PC-3 (cell line): ENCODE measurements at regions not wholly inside any gene's neighbourhood (a gene's known extent, or its start where the extent isn't known, plus 50 kb on each side); places are given as distances from the start of the nearest gene placed in this dataset.
"Not testable (repeated sequence)": the region's sequence is repeated elsewhere in the genome, so short reads cannot be mapped to it uniquely, and the experiment has no call there.

Source experiments
- ATAC-seq: fragments of 200-7000 bp; cut with Tn5 transposase; 2 replicates; pipeline ENCODE4 v1.9.1; 2020; ENCODE audit warnings: mild to moderate bottlenecking, moderate library complexity
- BruUV-seq: library from RNA; stranded (reverse); fragments of 400-500 nt; replicated peaks from 2 replicates; lab custom pipeline; 2021; lab: Mats Ljungman, UMichigan
- CTCF ChIA-PET: fragments of 300-600 bp; sonication (Branson Sonifier 250); formaldehyde crosslinking; loops from one replicate; lab custom pipeline; 2022; ENCODE audit warnings: antibody characterized with exemption; lab: Charles Lee
- POLR2A ChIA-PET: fragments of 300-600 bp; sonication (Branson Sonifier 250); formaldehyde crosslinking; loops from one replicate; lab custom pipeline; 2022; ENCODE audit warnings: antibody characterized with exemption; ENCODE audit not compliant: unreplicated experiment; lab: Charles Lee
- DNase-seq: peaks from one replicate; pipeline ENCODE4 v3.0.0-alpha.2; 2015
- H2AFZ ChIP-seq: fragments of 300-600 bp; sonication (generic); 2 replicates; pipeline ENCODE4 v1.6.0; 2016; ENCODE audit warnings: antibody characterized with exemption, low read length
- H3F3A ChIP-seq: fragments of 300-600 bp; sonication (generic); one replicate; pipeline ENCODE4 v1.6.0; 2017; ENCODE audit warnings: antibody characterized with exemption, low read length, control low read depth, mild to moderate bottlenecking; ENCODE audit not compliant: unreplicated experiment
- H3K27ac ChIP-seq: fragments of 300-600 bp; sonication (generic); 2 replicates; pipeline ENCODE4 v1.5.1; 2016; ENCODE audit warnings: mild to moderate bottlenecking, low read length
- H3K27me3 ChIP-seq: fragments of 300-600 bp; sonication (generic); 2 replicates; pipeline ENCODE4 v1.6.1; 2016; ENCODE audit warnings: low read length, mixed read lengths
- H3K36me3 ChIP-seq: fragments of 300-600 bp; sonication (generic); 2 replicates; pipeline ENCODE4 v1.6.1; 2016; ENCODE audit warnings: low read depth, mixed run types, low read length, mixed read lengths
- H3K4me1 ChIP-seq: fragments of 300-600 bp; sonication (generic); 2 replicates; pipeline ENCODE4 v1.5.1; 2016; ENCODE audit warnings: low read length; ENCODE audit not compliant: insufficient read depth
- H3K4me2 ChIP-seq: fragments of 300-600 bp; sonication (generic); 2 replicates; pipeline ENCODE4 v1.6.0; 2016; ENCODE audit warnings: low read length
- H3K4me3 ChIP-seq: fragments of 300-600 bp; sonication (generic); 2 replicates; pipeline ENCODE4 v1.5.1; 2016; ENCODE audit warnings: mild to moderate bottlenecking, low read length, mixed read lengths
- H3K79me2 ChIP-seq: fragments of 300-600 bp; sonication (generic); 2 replicates; pipeline ENCODE4 v1.6.1; 2017; ENCODE audit warnings: low read length, mixed read lengths
- H3K9ac ChIP-seq: fragments of 300-600 bp; sonication (generic); 2 replicates; pipeline ENCODE4 v1.6.0; 2016; ENCODE audit warnings: mild to moderate bottlenecking, low read length
- H3K9me2 ChIP-seq: fragments of 300-600 bp; sonication (generic); replicated peaks from 2 replicates; pipeline ENCODE4 v1.6.1; 2016; ENCODE audit warnings: mixed run types, low read length, mixed read lengths
- H3K9me3 ChIP-seq: fragments of 300-600 bp; sonication (generic); 2 replicates; pipeline ENCODE4 v1.6.1; 2016; ENCODE audit warnings: low read length, mixed read lengths
- H4K20me1 ChIP-seq: fragments of 300-600 bp; sonication (generic); 2 replicates; pipeline ENCODE4 v1.6.1; 2016; ENCODE audit warnings: low read length, mixed read lengths
- EZH2 ChIP-seq: fragments of 300-600 bp; sonication (generic); IDR thresholded peaks from one replicate; pipeline ENCODE4 v1.6.1; 2017; ENCODE audit warnings: antibody characterized with exemption, mild to moderate bottlenecking, low read length; ENCODE audit not compliant: unreplicated experiment
- EZH2phosphoT487 ChIP-seq: fragments of 300-600 bp; sonication (generic); IDR thresholded peaks from 2 replicates; pipeline ENCODE4 v1.6.1; 2018; ENCODE audit warnings: mild to moderate bottlenecking, antibody characterized with exemption, low read length, borderline replicate concordance
- intact Hi-C: fragments of 100-400 bp; cut with micrococcal nuclease; formaldehyde crosslinking; loops from 2 replicates; pipeline ENCODE4 v1.9.0; 2023
- TF ChIP-seq, protein P1 (sequence below): fragments of 300-600 bp; sonication (generic); conservative IDR thresholded peaks from 2 replicates; pipeline ENCODE4 v1.5.1; 2017; ENCODE audit warnings: antibody characterized with exemption, low read depth, mild to moderate bottlenecking, low read length

DNA sequence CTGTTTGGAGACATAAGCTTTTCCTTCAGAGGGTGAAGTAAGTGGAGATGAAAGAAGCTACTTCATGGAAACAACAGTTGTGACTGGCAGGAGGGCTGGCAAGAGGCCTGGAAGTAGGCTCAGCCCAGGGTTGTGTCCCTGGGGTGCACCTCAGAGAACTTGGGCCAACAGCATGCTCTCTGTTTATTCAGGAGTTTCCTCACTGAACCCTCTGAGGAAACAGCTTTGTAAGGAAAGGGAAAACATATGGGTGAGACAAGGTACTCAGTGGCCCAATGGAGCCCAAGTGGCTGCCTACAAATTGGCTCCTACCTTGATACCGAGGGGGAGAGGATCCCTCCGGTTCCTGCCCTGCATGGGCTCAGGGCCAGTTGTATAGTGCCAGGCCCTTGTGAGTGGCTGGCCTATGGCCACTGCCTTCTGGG is 115.5 kb upstream of the ITGA6 start:
- Histone ChIP-seq H3K36me3 (no peaks in the 10 kb centered on the region), H4K20me1 (no peaks in the 10 kb centered on the region), H3K4me2 (no peak overlapping the region), H3K27ac (no peak overlapping the region), H2AFZ (no peak overlapping the region), H3K4me3 (no peak overlapping the region), H3K4me1 (peaks cover 4% of the 10 kb centered on the region; the same call in 1 of the 2 replicates), H3K9me3 (no peaks in the 10 kb centered on the region), H3K9me2 (no peaks in the 10 kb centered on the region), H3K9ac (no peak overlapping the region), H3F3A (no peaks in the 10 kb centered on the region), H3K27me3 (no peaks in the 10 kb centered on the region), H3K79me2 (no peaks in the 10 kb centered on the region)
- ChIA-PET CTCF (no interaction called here), POLR2A (no interaction called here)
- BruUV-seq: no TSS peak
- intact Hi-C loops: no loop called here
- DNase-seq: no peak
- TF ChIP-seq EZH2phosphoT487: no peak
- TF ChIP-seq, protein P1, sequence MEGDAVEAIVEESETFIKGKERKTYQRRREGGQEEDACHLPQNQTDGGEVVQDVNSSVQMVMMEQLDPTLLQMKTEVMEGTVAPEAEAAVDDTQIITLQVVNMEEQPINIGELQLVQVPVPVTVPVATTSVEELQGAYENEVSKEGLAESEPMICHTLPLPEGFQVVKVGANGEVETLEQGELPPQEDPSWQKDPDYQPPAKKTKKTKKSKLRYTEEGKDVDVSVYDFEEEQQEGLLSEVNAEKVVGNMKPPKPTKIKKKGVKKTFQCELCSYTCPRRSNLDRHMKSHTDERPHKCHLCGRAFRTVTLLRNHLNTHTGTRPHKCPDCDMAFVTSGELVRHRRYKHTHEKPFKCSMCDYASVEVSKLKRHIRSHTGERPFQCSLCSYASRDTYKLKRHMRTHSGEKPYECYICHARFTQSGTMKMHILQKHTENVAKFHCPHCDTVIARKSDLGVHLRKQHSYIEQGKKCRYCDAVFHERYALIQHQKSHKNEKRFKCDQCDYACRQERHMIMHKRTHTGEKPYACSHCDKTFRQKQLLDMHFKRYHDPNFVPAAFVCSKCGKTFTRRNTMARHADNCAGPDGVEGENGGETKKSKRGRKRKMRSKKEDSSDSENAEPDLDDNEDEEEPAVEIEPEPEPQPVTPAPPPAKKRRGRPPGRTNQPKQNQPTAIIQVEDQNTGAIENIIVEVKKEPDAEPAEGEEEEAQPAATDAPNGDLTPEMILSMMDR: no peak
- TF ChIP-seq EZH2: no peak
- no peak for ATAC-seq

DNA sequence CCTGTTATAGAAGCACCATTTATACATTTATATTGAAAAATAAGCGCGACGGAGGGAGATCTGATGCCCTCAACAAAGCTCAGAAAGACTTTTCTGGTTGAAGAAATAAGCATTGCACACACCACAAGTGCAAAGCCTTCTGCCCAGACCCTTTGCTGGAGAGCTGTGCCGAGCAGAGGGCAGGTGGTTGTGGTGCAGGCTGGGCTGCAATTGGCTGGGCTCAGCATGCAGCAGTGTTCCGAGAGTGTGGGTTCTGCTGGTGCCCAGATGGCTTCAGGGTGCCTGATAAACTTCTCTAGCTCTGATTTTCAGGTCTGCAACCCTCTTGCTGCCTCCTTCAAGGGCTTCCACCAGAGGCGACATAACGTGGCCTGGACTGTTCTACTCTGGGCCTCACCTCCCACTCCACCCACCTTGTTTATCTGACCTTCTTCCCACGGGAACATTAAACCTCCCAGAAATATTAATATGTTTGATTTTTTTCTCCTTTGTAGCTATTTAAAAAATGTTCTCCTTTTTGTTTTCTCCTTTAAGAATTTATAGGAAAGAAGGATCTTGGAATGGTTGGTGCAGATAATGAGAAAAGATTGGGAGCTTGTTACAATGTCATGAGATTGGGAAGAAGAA is 113.6 kb upstream of the ITGA6 start:
- CTCF ChIA-PET: no interaction called here
- Histone ChIP-seq H3K9me3 (no peaks in the 10 kb centered on the region), H3K4me1 (no peaks in the 10 kb centered on the region), H3K9me2 (no peaks in the 10 kb centered on the region), H3K27ac (no peak overlapping the region), H3K36me3 (no peaks in the 10 kb centered on the region), H3K9ac (no peak overlapping the region), H3K79me2 (no peaks in the 10 kb centered on the region), H2AFZ (no peak overlapping the region), H3K4me2 (no peak overlapping the region), H3F3A (no peaks in the 10 kb centered on the region), H4K20me1 (no peaks in the 10 kb centered on the region), H3K27me3 (no peaks in the 10 kb centered on the region), H3K4me3 (no peak overlapping the region)
- POLR2A ChIA-PET: no interaction called here
- ATAC-seq (no peak), DNase-seq (no peak)
- TF ChIP-seq EZH2: no peak
- TF ChIP-seq, protein P1: no peak
- TF ChIP-seq EZH2phosphoT487: no peak
- intact Hi-C loops: no loop called here
- BruUV-seq: no TSS peak

DNA sequence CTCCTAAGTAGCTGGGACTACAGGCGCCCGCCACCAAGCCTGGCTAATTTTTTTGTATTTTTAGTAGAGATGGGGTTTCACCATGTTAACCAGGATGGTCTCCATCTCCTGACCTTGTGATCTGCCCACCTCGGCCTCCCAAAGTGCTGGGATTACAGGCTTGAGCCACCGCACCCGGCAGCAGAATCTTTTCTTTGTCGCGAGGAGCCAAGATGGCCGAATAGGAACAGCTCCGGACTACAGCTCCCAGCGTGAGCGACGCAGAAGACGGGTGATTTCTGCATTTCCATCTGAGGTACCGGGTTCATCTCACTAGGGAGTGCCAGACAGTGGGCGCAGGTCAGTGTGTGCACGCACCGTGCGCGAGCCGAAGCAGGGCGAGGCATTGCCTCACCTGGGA is 112.3 kb upstream of the ITGA6 start:
- H3K4me1 ChIP-seq, POLR2A ChIA-PET, BruUV-seq, H3K4me2 ChIP-seq, H3F3A ChIP-seq, H3K27me3 ChIP-seq, H3K36me3 ChIP-seq, H3K79me2 ChIP-seq, ATAC-seq, CTCF ChIA-PET, H4K20me1 ChIP-seq, H3K27ac ChIP-seq, intact Hi-C loops, H3K9me3 ChIP-seq, DNase-seq, H3K9me2 ChIP-seq, H3K4me3 ChIP-seq, H2AFZ ChIP-seq, H3K9ac ChIP-seq: not testable (repeated sequence)
